SH-SY5Y (cell line): ENCODE measurements at regions not wholly inside any gene's neighbourhood (a gene's known extent, or its start where the extent isn't known, plus 50 kb on each side); places are given as distances from the start of the nearest gene placed in this dataset.

ENCODE experiments used
- GATA2 ChIP-seq: IDR thresholded peaks from 2 replicates; pipeline ENCODE4 v1.6.1; 2011; ENCODE audit warnings: mild to moderate bottlenecking, low read depth, low read length
- GATA3 ChIP-seq: IDR thresholded peaks from 2 replicates; pipeline ENCODE4 v1.6.1; 2011; ENCODE audit warnings: low read depth, mild to moderate bottlenecking, low read length, moderate library complexity

GRCh38 chr18:11411048-11411447 lies 198.3 kb upstream of the SLC35G4 start:
- TF ChIP-seq GATA2 (no peak), GATA3 (no peak)
